H1 (cell line): ENCODE measurements at regions not wholly inside any gene's neighbourhood (a gene's known extent, or its start where the extent isn't known, plus 50 kb on each side); places are given as distances from the start of the nearest gene placed in this dataset.

ENCODE experiments used
- CTCF ChIA-PET: fragments of 300-600 bp; sonication (Branson Sonifier 250); formaldehyde crosslinking; loops from one replicate; lab custom pipeline; 2021; ENCODE audit not compliant: partially characterized antibody; lab: Charles Lee
- POLR2A ChIA-PET: fragments of 300-600 bp; sonication (Branson Sonifier 250); formaldehyde crosslinking; loops from one replicate; lab custom pipeline; 2021; ENCODE audit warnings: inconsistent platforms; ENCODE audit not compliant: partially characterized antibody; lab: Charles Lee
- DNase-seq, 2 experiments: peaks; one replicate each; pipeline versions ENCODE4 v3.0.0 to v3.0.0-alpha.2; 2010 to 2022; ENCODE audit warnings: low spot score in 2 of 2, low read depth in 1 of 2, mixed read lengths in 1 of 2
- FAIRE-seq: peaks from 2 replicates; lab custom pipeline; 2011; peaks lifted over from hg19 to GRCh38; lab: Jason Lieb, UNC
- H2AFZ ChIP-seq: 2 replicates; pipeline ENCODE4 v1.8.1; 2012; ENCODE audit warnings: low read length, inconsistent platforms
- H2AK5ac ChIP-seq: 2 replicates; pipeline ENCODE4 v1.6.1; 2013; ENCODE audit warnings: low read depth, low read length
- H2BK120ac ChIP-seq: replicated peaks from 2 replicates; pipeline ENCODE3; 2013; ENCODE audit warnings: low read depth, low read length, inconsistent platforms
- H2BK12ac ChIP-seq: 2 replicates; pipeline ENCODE4 v1.6.1; 2013; ENCODE audit warnings: low read depth, low read length
- H2BK15ac ChIP-seq: 2 replicates; pipeline ENCODE4 v1.6.1; 2013; ENCODE audit warnings: low read length
- H2BK20ac ChIP-seq: 2 replicates; pipeline ENCODE4 v1.6.1; 2013; ENCODE audit warnings: low read length
- H2BK5ac ChIP-seq: 2 replicates; pipeline ENCODE4 v1.6.1; 2013; ENCODE audit warnings: low read depth, low read length
- H3K14ac ChIP-seq: 2 replicates; pipeline ENCODE4 v1.6.1; 2013; ENCODE audit warnings: inconsistent platforms; ENCODE audit not compliant: insufficient read length
- H3K18ac ChIP-seq: 2 replicates; pipeline ENCODE4 v1.6.1; 2013; ENCODE audit warnings: low read length; ENCODE audit errors: extremely low read depth
- H3K23ac ChIP-seq: 2 replicates; pipeline ENCODE4 v1.6.1; 2013; ENCODE audit warnings: inconsistent platforms; ENCODE audit not compliant: insufficient read length
- H3K23me2 ChIP-seq: 2 replicates; pipeline ENCODE4 v1.6.1; 2013; ENCODE audit warnings: low read depth, low read length
- H3K27ac ChIP-seq: 2 replicates; pipeline ENCODE4 v1.6.1; 2011; ENCODE audit warnings: low read depth, low read length, inconsistent platforms
- H3K27me3 ChIP-seq, 4 experiments: replicated peaks in 1 of 4; 1 replicate in 1 of 4; 2 replicates in 3 of 4; pipeline versions ENCODE4 v1.6.1 to v1.8.1; 2011 to 2013; ENCODE audit warnings: low read length in 3 of 4, mild to moderate bottlenecking in 3 of 4, inconsistent platforms in 2 of 4, mixed read lengths in 2 of 4, moderate library complexity in 1 of 4; ENCODE audit not compliant: control insufficient read depth in 3 of 4, insufficient read depth in 3 of 4; ENCODE audit errors: extremely low read depth in 1 of 4
- H3K36me3 ChIP-seq, 4 experiments: 2 replicates each; pipeline versions ENCODE4 v1.6.1 to v1.8.1; 2011 to 2013; ENCODE audit warnings: mild to moderate bottlenecking in 4 of 4, low read length in 3 of 4, moderate library complexity in 2 of 4, control low read depth in 1 of 4, inconsistent platforms in 1 of 4; ENCODE audit not compliant: insufficient read depth in 4 of 4, control insufficient read depth in 2 of 4
- H3K4ac ChIP-seq: replicated peaks from 2 replicates; pipeline ENCODE3; 2013; ENCODE audit warnings: low read length, low read depth, mixed read lengths, inconsistent platforms; ENCODE audit not compliant: insufficient read length
- H3K4me1 ChIP-seq, 4 experiments: replicated peaks in 1 of 4; 1 replicate in 1 of 4; 2 replicates in 3 of 4; pipeline versions ENCODE4 v1.6.1 to v1.8.1; 2011 to 2013; ENCODE audit warnings: low read length in 3 of 4, inconsistent platforms in 2 of 4, mixed read lengths in 1 of 4; ENCODE audit not compliant: insufficient read depth in 4 of 4, control insufficient read depth in 3 of 4
- H3K4me2 ChIP-seq, 2 experiments: 2 replicates each; pipeline versions ENCODE4 v1.6.1 to v1.8.1; 2011 to 2013; ENCODE audit warnings: low read depth in 2 of 2, low read length in 2 of 2, control low read depth in 1 of 2, inconsistent platforms in 1 of 2, mild to moderate bottlenecking in 1 of 2; ENCODE audit not compliant: insufficient read depth in 1 of 2
- H3K4me3 ChIP-seq, 4 experiments: fragments of 200-600, 300-600 bp in 1 of 4; sonication (generic), shearing (Covaris generic), sonication (Bioruptor Twin) in 1 of 4; 2 replicates each; pipeline versions ENCODE4 v1.5.1 to v1.8.1; 2011 to 2016; ENCODE audit warnings: low read length in 4 of 4, low read depth in 3 of 4, control low read depth in 2 of 4, inconsistent platforms in 2 of 4, mild to moderate bottlenecking in 2 of 4, mixed read lengths in 1 of 4, moderate library complexity in 1 of 4; ENCODE audit not compliant: insufficient read depth in 2 of 4; ENCODE audit errors: extremely low read depth in 1 of 4
- H3K56ac ChIP-seq: replicated peaks from 2 replicates; pipeline ENCODE3; 2013; ENCODE audit warnings: low read depth, mild to moderate bottlenecking, mixed read lengths, low read length, inconsistent platforms; ENCODE audit not compliant: insufficient read length
- H3K79me1 ChIP-seq: 2 replicates; pipeline ENCODE4 v1.6.1; 2013; ENCODE audit warnings: low read depth, low read length, control low read depth
- H3K79me2 ChIP-seq, 2 experiments: 2 replicates each; pipeline versions ENCODE4 v1.6.1 to v1.8.1; 2012 to 2013; ENCODE audit warnings: low read length in 2 of 2, mild to moderate bottlenecking in 2 of 2, inconsistent platforms in 1 of 2; ENCODE audit not compliant: insufficient read depth in 2 of 2, control insufficient read depth in 1 of 2
- H3K9ac ChIP-seq, 4 experiments: replicated peaks in 1 of 4; 1 replicate in 1 of 4; 2 replicates in 3 of 4; pipeline versions ENCODE4 v1.6.1 to v1.8.1; 2011 to 2013; ENCODE audit warnings: low read depth in 3 of 4, low read length in 3 of 4, control low read depth in 2 of 4, mild to moderate bottlenecking in 2 of 4, moderate library complexity in 2 of 4, inconsistent platforms in 1 of 4; ENCODE audit errors: extremely low read depth in 1 of 4
- H3K9me3 ChIP-seq, 2 experiments: 2 replicates each; pipeline versions ENCODE4 v1.6.1 to v1.8.1; 2012 to 2013; ENCODE audit warnings: mild to moderate bottlenecking in 2 of 2, moderate library complexity in 2 of 2, control low read depth in 1 of 2, inconsistent platforms in 1 of 2, low read depth in 1 of 2, low read length in 1 of 2, mixed read lengths in 1 of 2; ENCODE audit not compliant: insufficient read depth in 2 of 2
- H4K20me1 ChIP-seq, 2 experiments: replicated peaks in 1 of 2; 2 replicates each; pipeline versions ENCODE3 to v1.8.1; 2011 to 2013; ENCODE audit warnings: inconsistent platforms in 2 of 2, low read length in 2 of 2, mild to moderate bottlenecking in 1 of 2; ENCODE audit not compliant: insufficient read depth in 2 of 2, control insufficient read depth in 1 of 2
- H4K5ac ChIP-seq: 2 replicates; pipeline ENCODE4 v1.6.1; 2013; ENCODE audit warnings: low read length, low read depth, mixed read lengths, inconsistent platforms; ENCODE audit not compliant: insufficient read length
- H4K8ac ChIP-seq: 2 replicates; pipeline ENCODE4 v1.8.0; 2013; ENCODE audit warnings: mild to moderate bottlenecking, moderate library complexity, low read length, inconsistent platforms; ENCODE audit not compliant: insufficient read depth; ENCODE audit errors: extremely low read depth
- H4K91ac ChIP-seq: replicated peaks from 2 replicates; pipeline ENCODE3; 2013; ENCODE audit warnings: low read length, mixed read lengths, inconsistent platforms; ENCODE audit not compliant: insufficient read length
- CTCF ChIP-seq, 3 experiments: IDR thresholded peaks; 1 replicate in 2 of 3; 2 replicates in 1 of 3; pipeline versions ENCODE4 v1.5.1 to v1.6.1; 2011; ENCODE audit warnings: low read length in 3 of 3, mild to moderate bottlenecking in 3 of 3, inconsistent platforms in 2 of 3, low read depth in 1 of 3, moderate library complexity in 1 of 3; ENCODE audit not compliant: insufficient read depth in 1 of 3; ENCODE audit errors: control extremely low read depth in 1 of 3
- EGR1 ChIP-seq: IDR thresholded peaks from 2 replicates; pipeline ENCODE4 v1.6.1; 2011; ENCODE audit warnings: low read depth, low read length, borderline replicate concordance
- GABPA ChIP-seq: IDR thresholded peaks from 2 replicates; pipeline ENCODE4 v1.6.1; 2011; ENCODE audit warnings: mild to moderate bottlenecking, low read length, moderate library complexity, borderline replicate concordance; ENCODE audit not compliant: insufficient read depth
- KDM5A ChIP-seq: fragments of 200-600 bp; IDR thresholded peaks from 2 replicates; pipeline ENCODE4 v1.7.1; 2012; ENCODE audit warnings: mild to moderate bottlenecking, low read length, inconsistent platforms, mixed read lengths
- MAX ChIP-seq: IDR thresholded peaks from 2 replicates; pipeline ENCODE4 v1.6.1; 2012; ENCODE audit warnings: inconsistent platforms
- PHF8 ChIP-seq: fragments of 200-600 bp; sonication (generic); conservative IDR thresholded peaks from 2 replicates; pipeline ENCODE4 v1.7.1; 2012; ENCODE audit warnings: low read depth, mild to moderate bottlenecking, inconsistent platforms, low read length, moderate library complexity
- RAD21 ChIP-seq, 2 experiments: IDR thresholded peaks in 1 of 2; conservative IDR thresholded peaks in 1 of 2; 2 replicates each; pipeline ENCODE4 v1.6.1; 2011; ENCODE audit warnings: low read depth in 2 of 2, low read length in 2 of 2, improper control_type of control experiment in 1 of 2, inconsistent platforms in 1 of 2, mild to moderate bottlenecking in 1 of 2, moderate library complexity in 1 of 2
- SIX5 ChIP-seq: IDR thresholded peaks from 2 replicates; pipeline ENCODE4 v1.6.1; 2011; ENCODE audit warnings: mild to moderate bottlenecking, low read depth, low read length
- TAF1 ChIP-seq: IDR thresholded peaks from 2 replicates; pipeline ENCODE4 v1.6.1; 2011; ENCODE audit warnings: mild to moderate bottlenecking, low read depth, low read length
- USF2 ChIP-seq: IDR thresholded peaks from 2 replicates; pipeline ENCODE4 v1.6.1; 2011; ENCODE audit warnings: low read length, improper control_type of control experiment
- WGBS, 2 experiments: shearing (Covaris generic) in 1 of 2; methylation state at CpG; one replicate each; pipeline versions ENCODE4 v1.1.6 to v1.1.7; 2013 to 2015; ENCODE audit warnings: low lambda C conversion rate in 2 of 2, mixed read lengths in 2 of 2, inconsistent platforms in 1 of 2, low coverage in 1 of 2, missing lambda C conversion rate in 1 of 2; ENCODE audit not compliant: insufficient replicate concordance in 2 of 2, insufficient coverage in 1 of 2, insufficient read length in 1 of 2; ENCODE audit errors: extremely low coverage in 1 of 2, missing lambda C conversion rate in 1 of 2; 5-methylcytosine and 5-hydroxymethylcytosine counted together

GRCh38 chr10:3324612-3325038 lies 152.0 kb upstream of the PITRM1 start:
- no peaks in the 10 kb centered on the region for H4K20me1 ChIP-seq
- H2BK15ac ChIP-seq = no peak overlapping the region
- no peak overlapping the region for H4K5ac ChIP-seq
- ChIA-PET CTCF (interaction anchor here (0.7 to 1.9 kb wide), 4 partner anchors 9 to 93 kb away, joined by 3 to 7 read pairs (median 4); no protein-coding TSS in a partner anchor), POLR2A (no interaction called here)
- H3K79me2 ChIP-seq = no peaks in the 10 kb centered on the region
- no peak overlapping the region for H2BK120ac ChIP-seq
- no peak overlapping the region for H4K91ac ChIP-seq
- no peak overlapping the region for H3K4me2 ChIP-seq
- H2BK20ac ChIP-seq = no peak overlapping the region
- H3K4ac ChIP-seq = no peak overlapping the region
- no peaks in the 10 kb centered on the region for H3K23me2 ChIP-seq
- FAIRE-seq = no peak
- no peak overlapping the region for H2BK5ac ChIP-seq
- no peak for DNase-seq
- no peak overlapping the region for H2AK5ac ChIP-seq
- no peak overlapping the region for H3K14ac ChIP-seq
- H2AFZ ChIP-seq = no peak overlapping the region
- WGBS, 2 experiments = 96% methylated on average over 8 of the region's 8 CpGs; no CpG with 5 or more reads in 1 of the 2 experiments
- H2BK12ac ChIP-seq = no peak overlapping the region
- H3K4me1 ChIP-seq = no peaks in the 10 kb centered on the region
- no peaks in the 10 kb centered on the region for H3K36me3 ChIP-seq
- H3K18ac ChIP-seq = no peak overlapping the region
- no peak overlapping the region for H3K23ac ChIP-seq
- H3K9me3 ChIP-seq = peaks cover 10% of the 10 kb centered on the region in 2 experiments; a peak in 2 of 4 replicates
- H3K56ac ChIP-seq = no peak overlapping the region
- H3K79me1 ChIP-seq = no peaks in the 10 kb centered on the region
- H3K27me3 ChIP-seq = no peaks in the 10 kb centered on the region
- no peak overlapping the region for H3K4me3 ChIP-seq
- H4K8ac ChIP-seq = no peak overlapping the region
- no peak overlapping the region for H3K27ac ChIP-seq
- no peak overlapping the region for H3K9ac ChIP-seq
- no peak for TF ChIP-seq CTCF (IDR thresholded peaks at IDR 0.05; ENCODE audit: control extremely low read depth in 1 of 3, insufficient read depth in 1 of 3, low read depth in 1 of 3, low read length in 3 of 3)
- TF ChIP-seq TAF1 = no peak
- TF ChIP-seq RAD21 (IDR thresholded peaks at IDR 0.05 in 1 of 2, conservative IDR thresholded peaks at IDR 0.05 in 1 of 2; ENCODE audit: low read depth in 2 of 2, low read length in 2 of 2) = no peak
- no peak for TF ChIP-seq GABPA
- TF ChIP-seq USF2 = no peak
- TF ChIP-seq EGR1 = no peak
- TF ChIP-seq KDM5A = no peak
- no peak for TF ChIP-seq MAX
- TF ChIP-seq PHF8 = no peak
- TF ChIP-seq SIX5 = no peak
